Prostate gland (tissue), 2 donors: ENCODE measurements at regions not wholly inside any gene's neighbourhood (a gene's known extent, or its start where the extent isn't known, plus 50 kb on each side); places are given as distances from the start of the nearest gene placed in this dataset.

Experiments
- CTCF ChIP-seq, 4 experiments: fragments of 200-600 bp in 2 of 4; fragments of 450-650 bp in 2 of 4; sonication (generic) in 2 of 4; IDR thresholded peaks; 1 replicate in 3 of 4; 2 replicates in 1 of 4; pipeline ENCODE4 v1.5.1; 2016 to 2019; ENCODE audit warnings: antibody characterized with exemption in 4 of 4, mild to moderate bottlenecking in 2 of 4, moderate library complexity in 2 of 4
- POLR2A ChIP-seq: fragments of 450-650 bp; IDR thresholded peaks from one replicate; pipeline ENCODE4 v1.6.1; 2016; ENCODE audit warnings: antibody characterized with exemption, mild to moderate bottlenecking

- TF ChIP-seq CTCF (IDR thresholded peaks at IDR 0.05) (no peak), POLR2A (no peak)
Observed at GRCh38 chr18:32553174-32553573, 82.5 kb upstream of the GAREM1 start.
